HG03139 (cell line): ENCODE measurements at regions not wholly inside any gene's neighbourhood (a gene's known extent, or its start where the extent isn't known, plus 50 kb on each side); places are given as distances from the start of the nearest gene placed in this dataset.

Source experiments
- ATAC-seq: cut with Tn5 transposase; IDR thresholded peaks from one replicate; pipeline ENCODE4 v1.9.1; 2021; ENCODE audit not compliant: unreplicated experiment

DNA sequence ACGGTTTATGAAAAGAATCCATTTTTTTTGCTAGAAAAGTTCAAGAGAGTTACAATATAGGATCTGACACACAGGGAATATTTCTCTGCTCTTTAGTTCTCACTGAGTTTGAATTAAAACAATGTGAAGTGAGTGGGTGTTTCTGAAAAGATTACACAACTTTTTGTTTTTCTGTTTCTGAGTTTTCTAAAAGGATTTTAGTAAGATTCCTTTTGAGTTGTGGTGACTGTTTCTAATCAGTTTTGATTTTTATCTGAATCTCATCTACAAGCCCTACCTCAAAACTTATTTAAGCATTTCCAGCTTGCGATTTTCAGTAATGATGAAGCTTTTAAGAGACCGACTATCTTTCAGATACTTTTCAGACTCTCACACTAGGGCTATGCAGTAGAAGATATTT, 141.7 kb downstream of the GPAT3 start:
- ATAC-seq = no peak

DNA sequence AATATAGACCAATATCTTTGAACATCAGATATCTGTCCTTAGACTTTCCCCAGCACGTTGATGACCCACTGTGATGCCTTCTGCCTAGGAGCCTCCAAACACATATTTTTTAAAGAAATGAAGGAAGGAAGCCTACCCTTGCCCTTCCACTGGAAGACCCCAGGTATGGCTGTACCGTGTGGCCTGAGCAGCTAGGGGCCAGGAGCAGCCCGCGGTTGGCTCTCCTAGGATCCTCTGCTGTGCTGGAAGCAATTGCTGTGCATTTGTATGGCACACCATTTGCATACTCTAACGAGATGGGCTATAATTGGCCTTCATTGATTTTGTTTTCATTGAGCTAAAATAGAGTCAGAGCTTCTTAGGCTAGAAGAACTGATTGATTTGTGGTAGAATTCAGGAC, 128.8 kb downstream of the GPAT3 start:
- no peak for ATAC-seq

- no peak for ATAC-seq
These were observed 128.2 kb downstream of the GPAT3 start for GRCh38 chr4:83664071-83664470.

DNA sequence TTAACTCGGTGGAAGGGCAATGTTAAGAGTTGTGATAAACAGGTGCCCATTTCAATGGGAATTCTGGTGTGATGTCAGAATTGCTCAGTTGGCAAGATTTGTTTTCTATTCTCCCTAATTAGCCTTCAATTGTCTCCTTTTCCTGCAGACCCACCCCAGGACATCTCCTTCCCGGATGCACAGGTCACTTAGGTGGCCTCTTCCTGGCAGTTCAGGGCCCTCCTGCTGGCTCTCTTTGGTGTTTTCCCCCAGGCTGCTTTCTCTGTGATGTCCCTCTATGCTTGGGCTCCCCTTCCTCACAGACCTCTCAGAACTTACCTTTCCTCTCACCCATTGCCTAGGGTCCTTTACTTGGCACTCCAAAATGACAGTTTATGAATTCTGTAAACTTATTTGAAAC, 126.3 kb downstream of the GPAT3 start:
- ATAC-seq = no peak

DNA sequence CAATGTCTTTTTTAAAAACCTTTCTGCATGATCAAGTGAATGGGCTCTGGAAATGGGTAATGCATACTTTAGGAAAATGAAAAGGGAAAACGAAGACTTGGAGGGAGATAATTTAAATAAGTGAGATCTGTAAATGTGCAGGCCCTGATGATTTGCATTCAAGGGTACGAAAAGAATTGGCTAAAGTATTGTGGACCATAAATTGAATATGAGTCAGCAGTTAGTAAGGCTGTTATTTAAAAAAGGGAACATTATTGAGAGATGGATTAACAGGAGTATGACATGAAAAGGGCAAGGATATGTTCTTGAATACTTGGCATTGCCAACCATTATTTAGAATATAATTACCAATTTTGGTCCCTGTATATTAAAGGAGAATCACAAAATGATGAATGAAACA, 125.5 kb downstream of the GPAT3 start:
- no peak for ATAC-seq

- ATAC-seq = no peak
These were observed 124.7 kb downstream of the GPAT3 start for GRCh38 chr4:83660578-83660977.

DNA sequence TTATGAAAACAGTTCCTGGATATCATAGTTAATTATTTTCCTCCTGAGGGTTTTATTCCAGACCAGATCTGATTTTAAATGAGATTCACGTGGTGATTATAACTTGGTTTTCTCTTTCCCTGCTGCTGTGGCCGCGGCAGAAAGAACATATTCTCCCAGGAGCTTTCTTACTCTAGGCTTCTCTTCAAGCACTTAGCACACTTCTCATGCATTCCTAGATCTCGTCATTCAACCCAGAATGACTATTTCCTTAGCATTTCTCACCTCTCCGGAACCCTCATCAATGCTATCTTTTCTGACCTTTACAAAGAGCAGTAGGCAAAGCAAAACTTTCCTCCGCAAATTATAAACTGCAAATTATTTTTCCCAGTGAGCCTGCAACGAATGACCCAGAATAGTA, 122.9 kb downstream of the GPAT3 start:
- ATAC-seq = no peak

GRCh38 chr4:83657336-83657735, 121.4 kb downstream of the GPAT3 start:
- ATAC-seq = no peak
